Omental fat pad (tissue), 3 donors: ENCODE measurements at regions not wholly inside any gene's neighbourhood (a gene's known extent, or its start where the extent isn't known, plus 50 kb on each side); places are given as distances from the start of the nearest gene placed in this dataset.

Source experiments
- ATAC-seq: fragments of 150-250 bp; one replicate; pipeline ENCODE4 v1.9.1; 2016; ENCODE audit warnings: mild to moderate bottlenecking, moderate library complexity; ENCODE audit not compliant: low FRiP score
- DNase-seq: peaks from one replicate; pipeline ENCODE4 v3.0.0-alpha.2; 2019; ENCODE audit warnings: low spot score
- TF ChIP-seq, protein P1 (sequence below), 3 donors: fragments of 450-650 bp; IDR thresholded peaks; one replicate each; pipeline ENCODE4 v1.5.1; 2016 to 2017; ENCODE audit warnings: antibody characterized with exemption in 3 of 3, mild to moderate bottlenecking in 3 of 3, moderate library complexity in 2 of 3

DNA sequence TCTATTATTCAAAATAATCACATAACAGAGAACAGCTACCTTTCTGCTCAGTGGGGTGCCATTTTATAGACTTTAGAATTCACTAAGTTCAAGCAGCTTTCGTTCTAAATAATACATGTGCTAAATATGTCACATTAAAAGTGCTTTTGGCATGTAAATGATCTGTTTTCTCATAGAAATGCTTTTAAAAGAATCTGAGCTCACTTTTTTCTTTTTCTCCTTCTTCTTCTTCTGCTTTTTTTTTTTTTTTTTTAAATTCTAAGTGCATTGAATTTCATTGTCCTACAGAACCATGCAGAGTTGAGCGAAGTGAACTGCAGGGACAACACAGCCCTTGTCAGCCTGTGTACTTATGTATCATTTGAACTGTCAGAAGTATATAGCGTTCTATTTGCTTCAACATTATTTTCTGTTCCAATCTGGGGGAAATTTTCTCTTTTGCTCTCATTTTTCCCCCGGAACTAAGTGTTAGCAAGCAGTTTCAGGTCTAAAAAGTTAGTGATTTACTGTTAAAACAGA is 193.8 kb upstream of the TMCO5A start:
- TF ChIP-seq, protein P1, sequence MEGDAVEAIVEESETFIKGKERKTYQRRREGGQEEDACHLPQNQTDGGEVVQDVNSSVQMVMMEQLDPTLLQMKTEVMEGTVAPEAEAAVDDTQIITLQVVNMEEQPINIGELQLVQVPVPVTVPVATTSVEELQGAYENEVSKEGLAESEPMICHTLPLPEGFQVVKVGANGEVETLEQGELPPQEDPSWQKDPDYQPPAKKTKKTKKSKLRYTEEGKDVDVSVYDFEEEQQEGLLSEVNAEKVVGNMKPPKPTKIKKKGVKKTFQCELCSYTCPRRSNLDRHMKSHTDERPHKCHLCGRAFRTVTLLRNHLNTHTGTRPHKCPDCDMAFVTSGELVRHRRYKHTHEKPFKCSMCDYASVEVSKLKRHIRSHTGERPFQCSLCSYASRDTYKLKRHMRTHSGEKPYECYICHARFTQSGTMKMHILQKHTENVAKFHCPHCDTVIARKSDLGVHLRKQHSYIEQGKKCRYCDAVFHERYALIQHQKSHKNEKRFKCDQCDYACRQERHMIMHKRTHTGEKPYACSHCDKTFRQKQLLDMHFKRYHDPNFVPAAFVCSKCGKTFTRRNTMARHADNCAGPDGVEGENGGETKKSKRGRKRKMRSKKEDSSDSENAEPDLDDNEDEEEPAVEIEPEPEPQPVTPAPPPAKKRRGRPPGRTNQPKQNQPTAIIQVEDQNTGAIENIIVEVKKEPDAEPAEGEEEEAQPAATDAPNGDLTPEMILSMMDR (IDR thresholded peaks at IDR 0.05), result no peak
- DNase-seq (no peak), ATAC-seq (no peak)

DNA sequence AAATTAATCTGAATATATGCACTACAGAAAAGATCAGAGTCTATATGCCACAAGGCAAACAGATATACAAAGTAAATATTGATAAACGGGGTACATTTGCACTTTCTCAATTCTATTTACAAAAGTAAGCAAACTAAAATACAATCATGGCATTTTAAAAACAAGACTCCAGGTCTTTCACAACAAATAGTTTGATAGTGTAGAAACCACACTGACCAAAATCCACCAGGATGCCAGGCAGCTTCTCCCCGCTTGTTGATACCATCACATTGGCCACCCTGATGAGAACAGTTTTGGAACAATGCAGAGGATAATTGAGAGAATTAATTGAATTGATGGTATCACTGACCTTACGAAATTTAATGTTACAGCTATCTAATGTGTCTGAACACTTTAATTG is 190.6 kb upstream of the TMCO5A start:
- ATAC-seq (no peak), DNase-seq (no peak)
- TF ChIP-seq, protein P1 (IDR thresholded peaks at IDR 0.05), result no peak

DNA sequence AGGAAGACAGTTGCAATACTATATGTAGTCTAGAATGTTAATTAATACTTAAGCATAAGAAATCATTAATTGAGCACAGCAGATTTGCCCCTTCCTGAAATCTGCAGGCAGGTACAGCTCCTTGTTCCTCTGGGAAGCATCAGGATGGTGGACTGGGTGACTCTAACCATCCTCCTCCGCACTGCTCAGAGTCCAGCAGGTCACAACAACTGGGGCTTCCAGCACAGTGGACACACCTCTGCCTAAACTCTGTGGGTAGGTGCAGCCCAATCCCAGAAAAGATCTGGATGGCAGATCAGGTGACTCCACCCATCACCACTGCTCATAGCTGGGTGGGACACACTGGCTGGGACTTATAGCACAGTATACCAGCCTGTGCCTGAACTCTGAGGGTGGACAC is 189.9 kb upstream of the TMCO5A start:
- TF ChIP-seq, protein P1 (IDR thresholded peaks at IDR 0.05), result no peak
- ATAC-seq, result no peak

DNA sequence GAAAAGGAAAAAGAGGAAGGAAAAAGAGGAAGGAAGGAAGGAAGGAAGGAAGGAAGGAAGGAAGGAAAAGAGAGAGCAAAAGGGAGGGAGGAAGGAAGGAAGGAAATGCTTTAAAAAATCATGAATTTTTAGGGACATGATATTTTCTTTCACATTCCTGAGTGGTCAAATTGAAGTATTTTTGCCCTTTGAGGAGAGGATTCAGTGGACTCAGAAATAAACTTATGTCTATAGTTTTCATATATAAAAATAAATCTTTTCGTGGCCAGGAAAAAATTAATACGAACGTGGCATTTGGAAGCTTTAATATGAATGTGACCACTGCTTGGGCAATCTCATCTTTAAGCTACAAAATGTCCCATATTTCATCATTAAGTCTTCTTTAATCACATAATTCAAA is 183.0 kb upstream of the TMCO5A start:
- ATAC-seq (no peak), DNase-seq (no peak)
- TF ChIP-seq, protein P1 (IDR thresholded peaks at IDR 0.05), result no peak

More for the DNA sequence above, 189.9 kb upstream of the TMCO5A start:
- DNase-seq, result no peak

DNA sequence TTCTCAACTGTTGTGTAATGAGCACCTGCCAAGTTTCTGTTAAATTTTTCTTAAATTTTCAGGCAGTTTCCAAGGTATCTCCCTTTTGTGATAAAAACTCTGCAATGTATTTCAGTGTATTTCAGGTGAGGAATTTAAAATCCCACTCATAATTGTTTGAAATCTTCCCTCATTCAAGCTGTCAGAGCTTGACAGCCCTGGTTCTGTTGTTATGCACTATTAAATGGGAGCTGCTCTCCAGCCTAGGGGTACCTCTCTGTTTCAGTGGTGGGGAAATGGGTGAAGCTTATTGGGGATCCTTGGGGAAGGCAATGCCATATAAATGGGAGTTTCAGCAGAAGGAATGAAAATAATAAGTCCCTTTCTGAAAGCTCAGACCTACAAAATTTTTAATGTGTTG is 178.0 kb upstream of the TMCO5A start:
- TF ChIP-seq, protein P1 (IDR thresholded peaks at IDR 0.05), result no peak
- DNase-seq (no peak), ATAC-seq (no peak)

DNA sequence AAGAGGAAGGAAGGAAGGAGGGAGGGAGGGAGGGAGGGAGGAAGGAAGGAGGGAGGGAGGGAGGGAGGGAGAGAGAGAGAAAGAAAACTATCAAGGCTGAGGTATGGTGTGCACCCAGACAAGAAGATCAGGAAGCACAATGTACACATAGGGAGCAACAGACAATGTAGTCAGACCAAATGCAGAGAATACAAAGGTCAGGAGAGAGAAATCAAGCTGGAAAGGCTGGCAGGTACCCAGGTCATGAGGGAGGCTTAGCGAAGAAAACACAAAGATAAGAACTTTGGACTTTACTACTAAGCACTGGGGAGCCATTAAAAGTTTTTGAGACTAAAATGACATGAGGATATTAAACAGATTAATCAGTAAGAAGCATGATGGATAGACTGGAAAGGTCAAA is 176.0 kb upstream of the TMCO5A start:
- DNase-seq (no peak), ATAC-seq (no peak)
- TF ChIP-seq, protein P1 (IDR thresholded peaks at IDR 0.05), result no peak

DNA sequence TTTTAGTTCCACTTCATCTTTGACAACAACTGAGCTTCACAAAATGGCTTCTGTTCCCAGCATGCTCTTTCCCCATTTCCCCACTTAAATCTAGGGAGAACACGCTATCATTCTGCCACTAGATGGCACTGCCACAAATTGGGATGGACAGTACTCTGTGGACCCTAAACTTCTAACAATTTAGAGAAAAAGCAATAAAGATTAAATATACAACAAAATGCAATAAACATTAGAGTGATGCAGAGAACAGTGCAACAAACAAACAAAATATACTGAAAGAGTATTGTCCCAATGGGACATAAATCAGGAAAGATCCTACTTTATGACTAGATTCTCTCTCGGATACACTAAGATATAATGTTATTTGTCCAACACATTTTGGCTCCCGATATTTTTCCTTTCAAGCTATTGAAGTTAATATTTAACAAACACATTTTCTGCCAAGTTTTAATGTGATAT is 169.7 kb upstream of the TMCO5A start:
- ATAC-seq, result no peak
- TF ChIP-seq, protein P1 (IDR thresholded peaks at IDR 0.05), result no peak
- no peak for DNase-seq
